DMS153 treated with DMSO at 0.1 percent for 48 hours (cell line): ENCODE measurements at regions not wholly inside any gene's neighbourhood (a gene's known extent, or its start where the extent isn't known, plus 50 kb on each side); places are given as distances from the start of the nearest gene placed in this dataset.

Source experiments
- DNase-seq: peaks from one replicate; lab custom pipeline; 2025; ENCODE audit not compliant: unreplicated experiment; lab: John Stamatoyannopoulos, UW

GRCh38 chr2:104790100-104790811 is 63.7 kb upstream of the POU3F3 start:
- DNase-seq: no peak

GRCh38 chr2:104790901-104791495 is 62.9 kb upstream of the POU3F3 start:
- no peak for DNase-seq

GRCh38 chr2:104793966-104794365 is 59.9 kb upstream of the POU3F3 start:
- no peak for DNase-seq

- DNase-seq: no peak
Measured at GRCh38 chr2:104794441-104794840, 59.5 kb upstream of the POU3F3 start.
